GM21529 (cell line): ENCODE measurements at regions not wholly inside any gene's neighbourhood (a gene's known extent, or its start where the extent isn't known, plus 50 kb on each side); places are given as distances from the start of the nearest gene placed in this dataset.
A peak's percentile ranks its signal among the peaks of the same experiment; 100 is the strongest.
"Not testable (repeated sequence)": the region's sequence is repeated elsewhere in the genome, so short reads cannot be mapped to it uniquely, and the experiment has no call there.

Experiments used
- ATAC-seq: cut with Tn5 transposase; IDR thresholded peaks from one replicate; pipeline ENCODE4 v1.9.1; 2021; ENCODE audit not compliant: unreplicated experiment

- no peak for ATAC-seq
Measured at GRCh38 chr1:60918867-60919266, 163.5 kb upstream of the NFIA start.

GRCh38 chr1:60916906-60917305, 165.5 kb upstream of the NFIA start:
- ATAC-seq = no peak

DNA sequence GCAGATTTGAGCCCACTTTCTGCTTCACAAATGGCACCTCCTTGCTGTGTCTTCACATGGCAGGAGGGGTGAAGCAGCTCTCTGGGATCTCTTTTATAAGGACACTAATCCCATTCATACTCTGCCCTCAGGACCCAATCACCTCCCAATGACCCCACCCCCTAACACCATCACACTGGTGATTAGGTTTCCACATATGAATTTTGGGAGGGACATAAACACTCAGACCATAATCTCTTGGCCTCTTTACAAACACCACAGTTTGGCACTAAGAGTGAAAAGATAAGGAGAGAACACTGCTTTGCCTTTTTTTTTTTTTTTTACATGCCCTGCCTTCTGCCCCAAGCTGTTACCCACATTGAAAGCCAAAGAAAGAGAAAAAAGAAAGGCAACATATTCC, 166.2 kb upstream of the NFIA start:
- ATAC-seq = no peak

- no peak for ATAC-seq
Measured at GRCh38 chr1:60915441-60915840, 166.9 kb upstream of the NFIA start.

GRCh38 chr1:60914982-60915381, 167.4 kb upstream of the NFIA start:
- ATAC-seq = no peak

DNA sequence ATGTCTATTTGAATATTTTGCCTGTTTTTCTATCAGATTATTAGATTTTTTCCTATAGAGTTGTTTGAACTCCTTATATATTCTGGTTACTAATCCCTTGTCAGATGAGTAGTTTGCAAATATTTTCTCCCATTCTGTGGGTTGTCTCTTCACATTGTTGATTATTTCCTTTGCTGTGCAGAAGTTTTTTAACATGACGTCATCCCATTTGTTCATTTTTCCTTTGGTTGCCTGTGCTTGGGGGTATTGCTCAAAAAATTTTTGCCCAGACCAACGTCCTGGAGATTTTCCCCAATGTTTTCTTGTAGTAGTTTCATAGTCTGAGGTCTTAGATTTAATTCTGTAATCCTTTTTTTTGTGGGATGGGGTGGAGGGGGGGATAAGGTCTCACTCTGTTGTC, 168.7 kb upstream of the NFIA start:
- ATAC-seq = not testable (repeated sequence)

- ATAC-seq = no peak
Measured at GRCh38 chr1:60913039-60913438, 169.3 kb upstream of the NFIA start.

GRCh38 chr1:60911966-60912697, 170.2 kb upstream of the NFIA start:
- ATAC-seq = no peak

DNA sequence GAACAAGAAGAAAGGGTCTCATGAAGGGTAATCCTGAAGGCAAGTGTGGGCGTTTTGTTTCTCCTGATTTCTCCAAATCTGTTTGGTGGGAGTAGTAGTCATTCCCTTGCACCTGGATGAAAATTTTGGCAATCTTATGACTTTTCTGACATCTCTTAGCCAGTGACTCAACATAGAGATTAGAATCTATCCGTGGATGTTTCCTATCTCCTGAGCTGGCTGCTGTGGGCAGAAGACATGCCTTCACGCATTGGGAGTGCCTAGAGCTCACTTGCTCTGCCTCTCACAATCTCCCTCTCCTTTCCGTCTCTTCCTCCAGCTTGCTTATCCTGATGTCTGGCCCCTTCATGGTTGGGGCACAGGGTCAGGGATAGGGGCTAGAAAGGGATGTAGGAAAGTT, 174.2 kb upstream of the NFIA start:
- ATAC-seq = no peak

- no peak for ATAC-seq
Measured at GRCh38 chr1:60906526-60906925, 175.8 kb upstream of the NFIA start.

- ATAC-seq = no peak
Measured at GRCh38 chr1:60906039-60906438, 176.3 kb upstream of the NFIA start.

GRCh38 chr1:60904099-60904851, 178.1 kb upstream of the NFIA start:
- ATAC-seq = no peak

- ATAC-seq = no peak
Measured at GRCh38 chr1:60903591-60903990, 178.8 kb upstream of the NFIA start.

GRCh38 chr1:60899464-60899863, 182.9 kb upstream of the NFIA start:
- no peak for ATAC-seq

- ATAC-seq = peak; percentile 96
Measured at GRCh38 chr1:60898987-60899386, 183.4 kb upstream of the NFIA start.

GRCh38 chr1:60898413-60898812, 183.9 kb upstream of the NFIA start:
- no peak for ATAC-seq

- no peak for ATAC-seq
Measured at GRCh38 chr1:60896701-60897363, 185.5 kb upstream of the NFIA start.

- ATAC-seq = no peak
Measured at GRCh38 chr1:60895701-60896100, 186.7 kb upstream of the NFIA start.

GRCh38 chr1:60895252-60895651, 187.1 kb upstream of the NFIA start:
- no peak for ATAC-seq

GRCh38 chr1:60894741-60895140, 187.6 kb upstream of the NFIA start:
- ATAC-seq = no peak

- ATAC-seq = no peak
Measured at GRCh38 chr1:60894130-60894529, 188.2 kb upstream of the NFIA start.
